CD4-positive, alpha-beta T cell (primary cell): ENCODE measurements at regions not wholly inside any gene's neighbourhood (a gene's known extent, or its start where the extent isn't known, plus 50 kb on each side); places are given as distances from the start of the nearest gene placed in this dataset.

Experiments used
- ATAC-seq: fragments of 200-7000 bp; cut with Tn5 transposase; one replicate; pipeline ENCODE4 v1.10.0; 2022; ENCODE audit warnings: mild to moderate bottlenecking; ENCODE audit not compliant: poor library complexity
- CTCF ChIA-PET: fragments of 350-600 bp; sonication (Branson Sonifier 250); formaldehyde crosslinking; loops from one replicate; lab custom pipeline; 2021; ENCODE audit warnings: antibody characterized with exemption, inconsistent platforms; lab: Charles Lee
- POLR2A ChIA-PET: fragments of 350-600 bp; sonication (Branson Sonifier 250); formaldehyde crosslinking; loops from one replicate; lab custom pipeline; 2021; ENCODE audit warnings: antibody characterized with exemption, inconsistent platforms; lab: Charles Lee
- DNase-seq, 14 experiments: peaks; one replicate each; pipeline ENCODE4 v3.0.0-alpha.2; 2013 to 2020; ENCODE audit warnings: mixed read lengths in 2 of 14
- H3K27ac ChIP-seq, 2 donors: one replicate each; pipeline versions ENCODE4 v1.5.1 to v1.7.0; 2013; ENCODE audit warnings: low read length in 2 of 2, low read depth in 1 of 2, mild to moderate bottlenecking in 1 of 2
- H3K27me3 ChIP-seq, 2 experiments: 1 replicate in 1 of 2; 2 replicates in 1 of 2; pipeline versions ENCODE4 v1.6.1 to v1.7.0; 2013; ENCODE audit warnings: low read length in 2 of 2, control low read depth in 1 of 2, mild to moderate bottlenecking in 1 of 2, moderate library complexity in 1 of 2; ENCODE audit not compliant: insufficient read depth in 2 of 2, control insufficient read depth in 1 of 2
- H3K36me3 ChIP-seq: one replicate; pipeline ENCODE4 v1.6.1; 2013; ENCODE audit warnings: low read length, control low read depth; ENCODE audit not compliant: insufficient read depth
- H3K4me1 ChIP-seq: one replicate; pipeline ENCODE4 v1.6.1; 2013; ENCODE audit warnings: low read length, control low read depth; ENCODE audit not compliant: insufficient read depth
- H3K4me3 ChIP-seq: one replicate; pipeline ENCODE4 v1.5.1; 2013; ENCODE audit warnings: mild to moderate bottlenecking, low read length, moderate library complexity
- H3K9me3 ChIP-seq, 2 experiments: 1 replicate in 1 of 2; 2 replicates in 1 of 2; pipeline versions ENCODE4 v1.6.1 to v1.7.0; 2013; ENCODE audit warnings: low read length in 2 of 2, mild to moderate bottlenecking in 2 of 2, control low read depth in 1 of 2, moderate library complexity in 1 of 2; ENCODE audit not compliant: control insufficient read depth in 1 of 2, insufficient read depth in 1 of 2
- H3K27ac Mint-ChIP-seq: one replicate; pipeline ENCODE4 v1.8.0; 2020; ENCODE audit warnings: mixed read lengths
- H3K27me3 Mint-ChIP-seq: one replicate; pipeline ENCODE4 v1.8.0; 2021; ENCODE audit warnings: mixed read lengths
- H3K36me3 Mint-ChIP-seq: one replicate; pipeline ENCODE4 v1.8.0; 2021; ENCODE audit warnings: low read depth, mixed read lengths
- H3K4me1 Mint-ChIP-seq: one replicate; pipeline ENCODE4 v1.8.0; 2021; ENCODE audit warnings: low read depth, mixed read lengths
- H3K4me3 Mint-ChIP-seq: one replicate; pipeline ENCODE4 v1.8.0; 2020; ENCODE audit warnings: mild to moderate bottlenecking, mixed read lengths
- H3K9me3 Mint-ChIP-seq: one replicate; pipeline ENCODE4 v1.8.0; 2020; ENCODE audit warnings: mixed read lengths
- CTCF ChIP-seq: fragments of 200-600 bp; IDR thresholded peaks from one replicate; pipeline ENCODE4 v1.8.0; 2022; ENCODE audit warnings: antibody characterized with exemption, mild to moderate bottlenecking
- intact Hi-C, 2 experiments: fragments of 100-400 bp; cut with DNase I in 1 of 2; cut with micrococcal nuclease in 1 of 2; formaldehyde crosslinking; loops; one replicate each; pipeline versions ENCODE4 v1.15.1 to v1.9.0; 2023 to 2025; cut with DNase I, micrococcal nuclease

- H3K4me3 Mint-ChIP-seq: no peak overlapping the region
- ChIA-PET CTCF (no interaction called here), POLR2A (no interaction called here)
- Histone ChIP-seq H3K36me3 (no peaks in the 10 kb centered on the region), H3K4me3 (no peak overlapping the region), H3K9me3 (no peaks in the 10 kb centered on the region), H3K27me3 (peaks cover 4 to 8% of the 10 kb centered on the region in 2 experiments), H3K27ac (no peak overlapping the region), H3K4me1 (no peaks in the 10 kb centered on the region)
- no peak for ATAC-seq
- no peak for TF ChIP-seq CTCF
- peaks cover 43% of the 10 kb centered on the region for H3K27me3 Mint-ChIP-seq
- H3K27ac Mint-ChIP-seq: no peak overlapping the region
- intact Hi-C loops: no loop called here
- H3K4me1 Mint-ChIP-seq: no peaks in the 10 kb centered on the region
- H3K36me3 Mint-ChIP-seq: no peaks in the 10 kb centered on the region
- no peak for DNase-seq
- H3K9me3 Mint-ChIP-seq: no peaks in the 10 kb centered on the region
Measured at GRCh38 chr17:79364315-79365094, 246.3 kb downstream of the RBFOX3 start.

- TF ChIP-seq CTCF: no peak
- H3K27me3 Mint-ChIP-seq: peaks cover 48% of the 10 kb centered on the region
- no peak overlapping the region for H3K27ac ChIP-seq
- peaks cover 0 to 5% of the 10 kb centered on the region in 2 experiments for H3K9me3 ChIP-seq
- no peaks in the 10 kb centered on the region for H3K4me1 Mint-ChIP-seq
- POLR2A ChIA-PET: no interaction called here
- intact Hi-C loops: no loop called here
- H3K36me3 Mint-ChIP-seq: no peaks in the 10 kb centered on the region
- H3K4me1 ChIP-seq: no peaks in the 10 kb centered on the region
- ATAC-seq: no peak
- CTCF ChIA-PET: no interaction called here
- H3K27ac Mint-ChIP-seq: no peak overlapping the region
- H3K36me3 ChIP-seq: no peaks in the 10 kb centered on the region
- H3K4me3 ChIP-seq: no peak overlapping the region
- no peaks in the 10 kb centered on the region for H3K9me3 Mint-ChIP-seq
- no peak for DNase-seq
- H3K4me3 Mint-ChIP-seq: no peak overlapping the region
- peaks cover 3 to 12% of the 10 kb centered on the region in 2 experiments for H3K27me3 ChIP-seq
Measured at GRCh38 chr17:79363552-79364275, 247.1 kb downstream of the RBFOX3 start.

- peaks cover 0 to 8% of the 10 kb centered on the region in 2 experiments for H3K9me3 ChIP-seq
- ChIA-PET CTCF (no interaction called here), POLR2A (no interaction called here)
- no peaks in the 10 kb centered on the region for H3K36me3 Mint-ChIP-seq
- H3K4me3 Mint-ChIP-seq: no peak overlapping the region
- no peak for DNase-seq
- H3K4me1 Mint-ChIP-seq: no peaks in the 10 kb centered on the region
- TF ChIP-seq CTCF: no peak
- H3K27me3 Mint-ChIP-seq: peaks cover 48% of the 10 kb centered on the region
- H3K27me3 ChIP-seq: peaks cover 3 to 12% of the 10 kb centered on the region in 2 experiments
- no peak for ATAC-seq
- H3K36me3 ChIP-seq: no peaks in the 10 kb centered on the region
- no peaks in the 10 kb centered on the region for H3K4me1 ChIP-seq
- H3K27ac ChIP-seq: no peak overlapping the region
- H3K9me3 Mint-ChIP-seq: no peaks in the 10 kb centered on the region
- no peak overlapping the region for H3K27ac Mint-ChIP-seq
- intact Hi-C loops: no loop called here
- no peak overlapping the region for H3K4me3 ChIP-seq
Measured at GRCh38 chr17:79362772-79363305, 248.0 kb downstream of the RBFOX3 start.
